Lower leg skin (tissue), 4 donors: ENCODE measurements at regions not wholly inside any gene's neighbourhood (a gene's known extent, or its start where the extent isn't known, plus 50 kb on each side); places are given as distances from the start of the nearest gene placed in this dataset.

Experiments
- DNase-seq, 2 donors: peaks; one replicate each; pipeline ENCODE4 v3.0.0-alpha.2; 2019; ENCODE audit warnings: low spot score in 2 of 2
- H3K4me3 ChIP-seq: fragments of 200-600 bp; sonication (generic); 2 replicates; pipeline ENCODE4 v1.5.1; 2017; ENCODE audit warnings: mild to moderate bottlenecking, low read depth; ENCODE audit not compliant: poor library complexity, severe bottlenecking
- POLR2A ChIP-seq, 2 donors: fragments of 450-650 bp; IDR thresholded peaks; one replicate each; pipeline ENCODE4 v1.6.1; 2016 to 2017; ENCODE audit warnings: antibody characterized with exemption in 2 of 2, mild to moderate bottlenecking in 1 of 2, moderate library complexity in 1 of 2
- WGBS, 2 donors: methylation state at CpG; one replicate each; pipeline ENCODE4 v1.1.5; 2018; 5-methylcytosine and 5-hydroxymethylcytosine counted together
- intact Hi-C: fragments of 100-400 bp; cut with DNase I; formaldehyde crosslinking; loops from one replicate; pipeline ENCODE4 v1.15.0; 2023; ENCODE audit warnings: low total_unique reads
- TF ChIP-seq, protein P1 (sequence below), 3 donors: fragments of 450-650 bp; IDR thresholded peaks; one replicate each; pipeline ENCODE4 v1.5.1; 2016; ENCODE audit warnings: antibody characterized with exemption in 3 of 3, mild to moderate bottlenecking in 3 of 3, moderate library complexity in 2 of 3

- H3K4me3 ChIP-seq = no peak overlapping the region
- intact Hi-C loops = no loop called here
- WGBS, 2 donors = 45 to 50% methylated on average over 1 of the region's 1 CpG
- TF ChIP-seq POLR2A (IDR thresholded peaks at IDR 0.05) = no peak
- TF ChIP-seq, protein P1, sequence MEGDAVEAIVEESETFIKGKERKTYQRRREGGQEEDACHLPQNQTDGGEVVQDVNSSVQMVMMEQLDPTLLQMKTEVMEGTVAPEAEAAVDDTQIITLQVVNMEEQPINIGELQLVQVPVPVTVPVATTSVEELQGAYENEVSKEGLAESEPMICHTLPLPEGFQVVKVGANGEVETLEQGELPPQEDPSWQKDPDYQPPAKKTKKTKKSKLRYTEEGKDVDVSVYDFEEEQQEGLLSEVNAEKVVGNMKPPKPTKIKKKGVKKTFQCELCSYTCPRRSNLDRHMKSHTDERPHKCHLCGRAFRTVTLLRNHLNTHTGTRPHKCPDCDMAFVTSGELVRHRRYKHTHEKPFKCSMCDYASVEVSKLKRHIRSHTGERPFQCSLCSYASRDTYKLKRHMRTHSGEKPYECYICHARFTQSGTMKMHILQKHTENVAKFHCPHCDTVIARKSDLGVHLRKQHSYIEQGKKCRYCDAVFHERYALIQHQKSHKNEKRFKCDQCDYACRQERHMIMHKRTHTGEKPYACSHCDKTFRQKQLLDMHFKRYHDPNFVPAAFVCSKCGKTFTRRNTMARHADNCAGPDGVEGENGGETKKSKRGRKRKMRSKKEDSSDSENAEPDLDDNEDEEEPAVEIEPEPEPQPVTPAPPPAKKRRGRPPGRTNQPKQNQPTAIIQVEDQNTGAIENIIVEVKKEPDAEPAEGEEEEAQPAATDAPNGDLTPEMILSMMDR (IDR thresholded peaks at IDR 0.05) = no peak
- no peak for DNase-seq
These were observed 57.4 kb upstream of the ARHGAP42 start for GRCh38 chr11:100629671-100630070.

- no peak for DNase-seq
- no peak overlapping the region for H3K4me3 ChIP-seq
- no peak for TF ChIP-seq POLR2A (IDR thresholded peaks at IDR 0.05)
- 92 to 97% methylated on average over 2 of the region's 2 CpGs for WGBS, 2 donors
- intact Hi-C loops = no loop called here
These were observed 56.2 kb upstream of the ARHGAP42 start for GRCh38 chr11:100630898-100631297.

GRCh38 chr11:100631316-100631715, 55.8 kb upstream of the ARHGAP42 start:
- intact Hi-C loops = no loop called here
- WGBS, 2 donors = 91 to 93% methylated on average over 3 of the region's 3 CpGs
- TF ChIP-seq, protein P1 (IDR thresholded peaks at IDR 0.05) = no peak
- TF ChIP-seq POLR2A (IDR thresholded peaks at IDR 0.05) = no peak
- no peak overlapping the region for H3K4me3 ChIP-seq
- no peak for DNase-seq

DNA sequence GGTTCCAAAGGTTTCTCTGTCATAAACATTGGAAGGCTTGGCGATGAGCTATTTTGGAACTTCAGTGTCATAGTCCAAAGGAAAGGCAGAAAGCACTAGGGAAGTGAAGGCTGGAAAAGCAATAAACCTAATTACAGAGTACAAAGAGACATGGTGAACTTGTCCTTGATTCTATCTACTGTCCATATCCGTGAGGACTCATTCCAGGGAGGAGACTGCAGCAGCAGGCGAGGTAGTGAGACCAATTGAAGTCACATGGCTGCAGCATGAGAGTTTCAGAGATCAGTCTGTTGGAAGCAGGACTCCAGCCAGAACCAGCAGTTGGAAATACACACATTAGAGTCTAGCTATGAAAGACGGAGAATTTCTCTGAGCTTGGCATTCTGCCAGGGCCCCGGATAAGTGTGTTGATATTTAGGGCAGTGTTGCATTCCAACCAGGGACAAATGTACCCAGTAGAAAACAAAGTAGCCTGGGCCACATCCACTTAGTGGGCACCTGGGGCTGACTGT, 54.1 kb upstream of the ARHGAP42 start:
- TF ChIP-seq, protein P1 (IDR thresholded peaks at IDR 0.05) = no peak
- no peak for TF ChIP-seq POLR2A (IDR thresholded peaks at IDR 0.05)
- peak; percentile 66 to 91 for DNase-seq
- WGBS, 2 donors = 14 to 18% methylated on average over 5 of the region's 5 CpGs
- no peak overlapping the region for H3K4me3 ChIP-seq
- intact Hi-C loops = no loop called here

- H3K4me3 ChIP-seq = no peak overlapping the region
- no peak for DNase-seq
- TF ChIP-seq, protein P1 (IDR thresholded peaks at IDR 0.05) = no peak
- TF ChIP-seq POLR2A (IDR thresholded peaks at IDR 0.05) = no peak
- intact Hi-C loops = no loop called here
- 78 to 90% methylated on average over 3 of the region's 3 CpGs for WGBS, 2 donors
These were observed 51.9 kb upstream of the ARHGAP42 start for GRCh38 chr11:100635194-100635593.

DNA sequence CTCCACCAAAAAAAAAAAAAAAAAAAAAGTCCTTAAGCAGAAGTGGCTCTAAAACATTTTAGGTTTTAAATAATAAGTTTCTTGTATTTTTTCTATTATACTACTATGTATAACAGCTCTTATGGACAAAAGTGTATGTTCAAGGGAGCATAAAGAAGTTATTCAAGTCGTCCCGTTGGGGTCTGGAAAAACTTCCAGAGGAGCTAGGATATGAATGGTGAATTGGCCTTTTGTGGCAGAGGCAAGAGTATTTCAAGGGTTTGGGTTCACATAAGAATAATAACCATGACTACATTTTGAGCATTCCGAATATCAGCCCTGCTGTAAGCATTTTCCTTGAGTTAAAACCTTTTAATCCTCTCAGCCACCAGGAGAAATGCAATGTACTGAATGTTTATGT, 50.6 kb upstream of the ARHGAP42 start:
- intact Hi-C loops = no loop called here
- no peak overlapping the region for H3K4me3 ChIP-seq
- no peak for TF ChIP-seq POLR2A (IDR thresholded peaks at IDR 0.05)
- TF ChIP-seq, protein P1 (IDR thresholded peaks at IDR 0.05) = no peak
- DNase-seq = no peak
- WGBS, 2 donors = 92 to 93% methylated on average over 3 of the region's 3 CpGs
